IPS-NIHi7 (cell line): ENCODE measurements at regions not wholly inside any gene's neighbourhood (a gene's known extent, or its start where the extent isn't known, plus 50 kb on each side); places are given as distances from the start of the nearest gene placed in this dataset.
A peak's percentile ranks its signal among the peaks of the same experiment; 100 is the strongest.

Source experiments
- DNase-seq: peaks from one replicate; pipeline ENCODE4 v3.0.0; 2012; ENCODE audit warnings: mixed read lengths; ENCODE audit errors: extremely low spot score

GRCh38 chr1:234975941-234976860 is 152.4 kb downstream of the TOMM20 start:
- no peak for DNase-seq

GRCh38 chr1:234975122-234975940 is 153.3 kb downstream of the TOMM20 start:
- DNase-seq = no peak

- no peak for DNase-seq
Observed at GRCh38 chr1:234973426-234974250, 155.0 kb downstream of the TOMM20 start.

GRCh38 chr1:234972411-234973191 is 156.0 kb downstream of the TOMM20 start:
- no peak for DNase-seq

- no peak for DNase-seq
Observed at GRCh38 chr1:234971586-234972297, 156.9 kb downstream of the TOMM20 start.

GRCh38 chr1:234970731-234971476 is 157.7 kb downstream of the TOMM20 start:
- DNase-seq = peak; percentile 64

GRCh38 chr1:234970401-234970730 is 158.3 kb downstream of the TOMM20 start:
- DNase-seq = no peak

GRCh38 chr1:234969581-234970400 is 158.8 kb downstream of the TOMM20 start:
- peak; percentile 76 for DNase-seq

GRCh38 chr1:234969011-234969441 is 159.6 kb downstream of the TOMM20 start:
- no peak for DNase-seq

GRCh38 chr1:234968451-234968850 is 160.2 kb downstream of the TOMM20 start:
- DNase-seq = no peak

- no peak for DNase-seq
Observed at GRCh38 chr1:234967121-234967520, 161.5 kb downstream of the TOMM20 start.

GRCh38 chr1:234965111-234965510 is 163.5 kb downstream of the TOMM20 start:
- DNase-seq = no peak

GRCh38 chr1:234963904-234964702 is 164.5 kb downstream of the TOMM20 start:
- no peak for DNase-seq

- no peak for DNase-seq
Observed at GRCh38 chr1:234963180-234963903, 165.3 kb downstream of the TOMM20 start.

GRCh38 chr1:234962340-234962989 is 166.2 kb downstream of the TOMM20 start:
- DNase-seq = no peak

GRCh38 chr1:234961456-234962339 is 166.9 kb downstream of the TOMM20 start:
- no peak for DNase-seq
